ENCODE measurements at regions not wholly inside any gene's neighbourhood (a gene's known extent, or its start where the extent isn't known, plus 50 kb on each side); places are given as distances from the start of the nearest gene placed in this dataset.

- Histone ChIP-seq H3K27ac (replicated peaks in 1 of 4) (no peak overlapping the region), H3K36me3 (no peaks in the 10 kb centered on the region), H3K27me3 (no peaks in the 10 kb centered on the region), H3K4me3 (no peak overlapping the region), H3K9me3 (no peaks in the 10 kb centered on the region), H3K4me1 (peaks cover 9 to 24% (median 14%) of the 10 kb centered on the region in 4 donors)
- WGBS, result 95% methylated on average over 2 of the region's 2 CpGs
- no peak for TF ChIP-seq POLR2A (IDR thresholded peaks at IDR 0.05; ENCODE audit: low read depth)
- no peak for TF ChIP-seq POLR2AphosphoS5 (IDR thresholded peaks at IDR 0.05)
- TF ChIP-seq EP300 (IDR thresholded peaks at IDR 0.05), result no peak
- TF ChIP-seq CTCF (IDR thresholded peaks at IDR 0.05), result no peak
- DNase-seq (ENCODE audit: extremely low spot score), result no peak
- intact Hi-C loops (cut with DNase I), result no loop called here
These were observed 484.6 kb upstream of the TBL1XR1 start for GRCh38 chr3:177681852-177682251.

GRCh38 chr3:177683586-177683985 lies 486.3 kb upstream of the TBL1XR1 start:
- Histone ChIP-seq H3K27me3 (no peaks in the 10 kb centered on the region), H3K36me3 (no peaks in the 10 kb centered on the region), H3K9me3 (no peaks in the 10 kb centered on the region), H3K27ac (replicated peaks in 1 of 4) (no peak overlapping the region), H3K4me3 (no peak overlapping the region), H3K4me1 (peaks cover 7 to 21% (median 12%) of the 10 kb centered on the region in 4 donors)
- no peak for DNase-seq (ENCODE audit: extremely low spot score)
- TF ChIP-seq CTCF (IDR thresholded peaks at IDR 0.05) (no peak), POLR2A (IDR thresholded peaks at IDR 0.05; ENCODE audit: low read depth) (no peak)
- WGBS, result 86% methylated on average over 3 of the region's 3 CpGs
- intact Hi-C loops (cut with DNase I), result no loop called here

GRCh38 chr3:177686671-177687070 lies 489.4 kb upstream of the TBL1XR1 start:
- no peaks in the 10 kb centered on the region for H3K9me3 ChIP-seq
- no peak for TF ChIP-seq CTCF (IDR thresholded peaks at IDR 0.05)
- no peak for TF ChIP-seq POLR2A (IDR thresholded peaks at IDR 0.05; ENCODE audit: low read depth)
- TF ChIP-seq EP300 (IDR thresholded peaks at IDR 0.05), result no peak
- no peak for TF ChIP-seq POLR2AphosphoS5 (IDR thresholded peaks at IDR 0.05)
- no peak overlapping the region for H3K27ac ChIP-seq (replicated peaks in 1 of 4)
- H3K4me3 ChIP-seq, result no peak overlapping the region
- 85% methylated on average over 8 of the region's 8 CpGs for WGBS
- no peak for DNase-seq (ENCODE audit: extremely low spot score)
- H3K4me1 ChIP-seq, result peaks cover 0 to 4% (median 0%) of the 10 kb centered on the region in 4 donors
- intact Hi-C loops (cut with DNase I), result no loop called here
- H3K36me3 ChIP-seq, result no peaks in the 10 kb centered on the region
- H3K27me3 ChIP-seq, result no peaks in the 10 kb centered on the region

GRCh38 chr3:177687291-177687690 lies 490.0 kb upstream of the TBL1XR1 start:
- DNase-seq (ENCODE audit: extremely low spot score), result no peak
- H3K4me3 ChIP-seq, result no peak overlapping the region
- 85% methylated on average over 4 of the region's 4 CpGs for WGBS
- TF ChIP-seq EP300 (IDR thresholded peaks at IDR 0.05) (no peak), CTCF (IDR thresholded peaks at IDR 0.05) (no peak), POLR2A (IDR thresholded peaks at IDR 0.05; ENCODE audit: low read depth) (no peak), POLR2AphosphoS5 (IDR thresholded peaks at IDR 0.05) (no peak)
- H3K9me3 ChIP-seq, result no peaks in the 10 kb centered on the region
- H3K27me3 ChIP-seq, result no peaks in the 10 kb centered on the region
- no peaks in the 10 kb centered on the region for H3K36me3 ChIP-seq
- H3K27ac ChIP-seq (replicated peaks in 1 of 4), result no peak overlapping the region
- intact Hi-C loops (cut with DNase I), result no loop called here
- no peaks in the 10 kb centered on the region for H3K4me1 ChIP-seq

GRCh38 chr3:177688152-177688551 lies 490.9 kb upstream of the TBL1XR1 start:
- Histone ChIP-seq H3K9me3 (no peaks in the 10 kb centered on the region), H3K4me1 (no peaks in the 10 kb centered on the region), H3K36me3 (no peaks in the 10 kb centered on the region), H3K27ac (replicated peaks in 1 of 4) (no peak overlapping the region), H3K4me3 (no peak overlapping the region), H3K27me3 (no peaks in the 10 kb centered on the region)
- 90% methylated on average over 5 of the region's 5 CpGs for WGBS
- DNase-seq (ENCODE audit: extremely low spot score), result no peak
- intact Hi-C loops (cut with DNase I), result no loop called here
- TF ChIP-seq EP300 (IDR thresholded peaks at IDR 0.05), result no peak
- TF ChIP-seq POLR2AphosphoS5 (IDR thresholded peaks at IDR 0.05), result no peak
- no peak for TF ChIP-seq CTCF (IDR thresholded peaks at IDR 0.05)
- TF ChIP-seq POLR2A (IDR thresholded peaks at IDR 0.05; ENCODE audit: low read depth), result no peak
